ENCODE measurements at regions not wholly inside any gene's neighbourhood (a gene's known extent, or its start where the extent isn't known, plus 50 kb on each side); places are given as distances from the start of the nearest gene placed in this dataset.

GRCh38 chr3:117104381-117104780 lies 394.8 kb downstream of the TUSC7 start:
- TF ChIP-seq, protein P1, sequence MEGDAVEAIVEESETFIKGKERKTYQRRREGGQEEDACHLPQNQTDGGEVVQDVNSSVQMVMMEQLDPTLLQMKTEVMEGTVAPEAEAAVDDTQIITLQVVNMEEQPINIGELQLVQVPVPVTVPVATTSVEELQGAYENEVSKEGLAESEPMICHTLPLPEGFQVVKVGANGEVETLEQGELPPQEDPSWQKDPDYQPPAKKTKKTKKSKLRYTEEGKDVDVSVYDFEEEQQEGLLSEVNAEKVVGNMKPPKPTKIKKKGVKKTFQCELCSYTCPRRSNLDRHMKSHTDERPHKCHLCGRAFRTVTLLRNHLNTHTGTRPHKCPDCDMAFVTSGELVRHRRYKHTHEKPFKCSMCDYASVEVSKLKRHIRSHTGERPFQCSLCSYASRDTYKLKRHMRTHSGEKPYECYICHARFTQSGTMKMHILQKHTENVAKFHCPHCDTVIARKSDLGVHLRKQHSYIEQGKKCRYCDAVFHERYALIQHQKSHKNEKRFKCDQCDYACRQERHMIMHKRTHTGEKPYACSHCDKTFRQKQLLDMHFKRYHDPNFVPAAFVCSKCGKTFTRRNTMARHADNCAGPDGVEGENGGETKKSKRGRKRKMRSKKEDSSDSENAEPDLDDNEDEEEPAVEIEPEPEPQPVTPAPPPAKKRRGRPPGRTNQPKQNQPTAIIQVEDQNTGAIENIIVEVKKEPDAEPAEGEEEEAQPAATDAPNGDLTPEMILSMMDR (IDR thresholded peaks at IDR 0.05), result no peak

- TF ChIP-seq, protein P1 (IDR thresholded peaks at IDR 0.05), result no peak
Observed at GRCh38 chr3:117104792-117105191, 395.2 kb downstream of the TUSC7 start.

- TF ChIP-seq, protein P1 (IDR thresholded peaks at IDR 0.05), result no peak
Observed at GRCh38 chr3:117105686-117106085, 396.1 kb downstream of the TUSC7 start.

DNA sequence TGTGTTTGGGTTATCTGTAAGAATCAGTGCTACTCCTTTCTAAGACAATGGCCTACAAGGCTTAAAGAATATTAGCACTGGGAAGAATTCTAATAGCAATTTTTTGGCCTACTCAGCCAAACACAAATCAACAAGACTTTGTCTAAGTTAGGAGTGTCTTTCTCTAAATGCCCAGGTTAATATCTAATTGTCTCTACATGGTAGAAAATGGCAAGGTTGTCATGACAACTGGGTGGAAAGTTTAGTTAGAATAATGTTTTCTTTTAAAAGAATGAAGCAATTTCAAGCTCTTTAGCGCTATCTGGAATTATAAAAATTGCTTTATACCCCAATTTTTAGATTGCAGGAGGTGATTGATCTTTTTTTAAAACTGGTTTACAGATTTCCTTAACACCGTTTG lies 396.8 kb downstream of the TUSC7 start:
- TF ChIP-seq, protein P1 (IDR thresholded peaks at IDR 0.05), result no peak

DNA sequence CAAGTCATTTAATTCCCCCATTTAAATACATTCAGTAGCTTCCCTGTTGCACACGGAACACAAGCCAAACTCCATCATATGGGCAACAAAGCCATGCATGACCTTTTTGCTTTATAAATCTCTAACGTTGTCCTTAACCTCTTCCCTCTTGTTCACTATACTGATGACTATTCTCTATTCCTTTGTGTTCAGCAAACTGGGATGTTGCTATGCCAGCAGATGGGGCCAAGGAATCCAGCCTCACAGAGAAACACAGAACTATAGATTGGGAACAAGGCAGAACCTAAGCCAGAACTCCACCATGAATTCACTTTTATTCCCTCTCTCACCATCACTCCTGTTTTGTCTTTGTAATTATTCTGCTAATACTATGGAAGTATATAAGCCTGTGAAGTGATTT lies 398.4 kb downstream of the TUSC7 start:
- TF ChIP-seq, protein P1 (IDR thresholded peaks at IDR 0.05), result no peak

DNA sequence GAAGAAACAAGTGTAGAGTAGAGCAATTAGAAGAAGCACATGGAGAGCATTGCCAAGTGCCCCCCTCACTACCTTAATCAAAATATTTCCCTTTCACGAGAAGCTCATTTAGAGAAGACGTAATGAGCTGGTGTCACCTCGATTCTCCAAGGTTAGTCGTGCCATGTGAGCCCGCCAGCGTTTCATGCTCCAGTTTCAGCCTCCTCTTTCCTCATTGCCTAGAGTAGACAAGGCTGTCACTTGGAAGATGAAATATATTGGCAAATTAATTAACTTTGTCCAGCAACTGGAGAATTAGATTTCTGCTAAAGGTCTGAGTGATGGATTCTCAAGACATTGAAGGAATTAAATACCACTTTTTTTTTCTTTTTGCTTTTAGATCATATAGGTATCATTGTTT lies 399.6 kb downstream of the TUSC7 start:
- TF ChIP-seq, protein P1 (IDR thresholded peaks at IDR 0.05), result no peak

DNA sequence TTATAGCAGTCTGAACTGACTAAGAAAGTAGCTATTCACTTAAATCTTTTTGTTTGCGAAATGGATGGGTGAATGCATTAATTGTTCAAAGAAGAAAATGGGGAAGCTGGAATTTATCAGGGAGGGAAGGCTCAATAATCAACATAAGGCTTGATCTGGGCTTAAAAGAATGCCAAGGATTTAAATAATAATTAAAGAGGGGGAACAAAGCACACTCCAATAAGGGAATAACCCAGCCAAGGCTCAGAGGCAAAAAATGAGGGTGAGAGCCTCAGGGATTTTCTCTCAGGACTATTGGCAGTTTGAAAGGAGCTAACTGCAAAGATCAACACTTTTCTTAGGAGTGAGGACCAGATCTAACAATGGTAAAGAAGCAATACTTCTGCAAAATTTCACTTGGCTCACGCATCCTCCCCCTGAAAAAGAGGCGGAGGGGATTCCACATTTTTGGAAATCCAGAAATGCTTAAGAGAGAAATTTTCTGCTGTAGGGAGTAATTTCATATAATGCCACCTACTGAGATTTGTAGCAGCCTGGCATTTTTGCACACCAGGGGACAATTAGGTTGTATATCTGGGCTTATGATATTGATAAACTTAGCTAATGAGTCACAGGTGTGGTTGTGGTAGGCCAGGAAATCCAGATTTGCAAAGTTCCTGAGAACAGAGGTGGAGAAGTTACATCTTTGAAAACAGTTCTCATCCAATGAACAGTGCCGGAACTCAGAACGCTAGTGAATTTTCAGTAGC lies 405.1 kb downstream of the TUSC7 start:
- TF ChIP-seq, protein P1 (IDR thresholded peaks at IDR 0.05), result no peak

Data from LNCAP (cell line).